SKM-1 (cell line): ENCODE measurements at regions not wholly inside any gene's neighbourhood (a gene's known extent, or its start where the extent isn't known, plus 50 kb on each side); places are given as distances from the start of the nearest gene placed in this dataset.

Source experiments
- DNase-seq: peaks from one replicate; lab custom pipeline; 2025; ENCODE audit not compliant: unreplicated experiment; lab: John Stamatoyannopoulos, UW

- DNase-seq: no peak
These were observed 261.2 kb downstream of the SKIDA1 start for GRCh38 chr10:21264271-21264670.

GRCh38 chr10:21263839-21264238, 261.6 kb downstream of the SKIDA1 start:
- DNase-seq: no peak

GRCh38 chr10:21263263-21263803, 262.1 kb downstream of the SKIDA1 start:
- no peak for DNase-seq

GRCh38 chr10:21261842-21262294, 263.6 kb downstream of the SKIDA1 start:
- no peak for DNase-seq

- no peak for DNase-seq
These were observed 264.9 kb downstream of the SKIDA1 start for GRCh38 chr10:21260506-21261149.

- DNase-seq: no peak
These were observed 265.4 kb downstream of the SKIDA1 start for GRCh38 chr10:21260066-21260465.

GRCh38 chr10:21257919-21258318, 267.6 kb downstream of the SKIDA1 start:
- no peak for DNase-seq

GRCh38 chr10:21257191-21257590, 268.3 kb downstream of the SKIDA1 start:
- DNase-seq: no peak

GRCh38 chr10:21249435-21249834, 276.0 kb downstream of the SKIDA1 start:
- no peak for DNase-seq

- DNase-seq: no peak
These were observed 277.9 kb downstream of the SKIDA1 start for GRCh38 chr10:21247592-21247991.

GRCh38 chr10:21246178-21246577, 279.3 kb downstream of the SKIDA1 start:
- no peak for DNase-seq

- no peak for DNase-seq
These were observed 281.7 kb downstream of the SKIDA1 start for GRCh38 chr10:21243748-21244257.

- no peak for DNase-seq
These were observed 282.6 kb downstream of the SKIDA1 start for GRCh38 chr10:21242915-21243314.

- no peak for DNase-seq
These were observed 286.8 kb downstream of the SKIDA1 start for GRCh38 chr10:21238717-21239116.

GRCh38 chr10:21238044-21238443, 287.4 kb downstream of the SKIDA1 start:
- DNase-seq: no peak

- DNase-seq: no peak
These were observed 290.7 kb downstream of the SKIDA1 start for GRCh38 chr10:21234761-21235160.

GRCh38 chr10:21230219-21230618, 295.3 kb downstream of the SKIDA1 start:
- DNase-seq: no peak

- DNase-seq: no peak
These were observed 307.6 kb downstream of the SKIDA1 start for GRCh38 chr10:21217748-21218367.

GRCh38 chr10:21217107-21217506, 308.4 kb downstream of the SKIDA1 start:
- DNase-seq: no peak

GRCh38 chr10:21214329-21214728, 311.2 kb downstream of the SKIDA1 start:
- no peak for DNase-seq

GRCh38 chr10:21213381-21213780, 312.1 kb downstream of the SKIDA1 start:
- no peak for DNase-seq

- DNase-seq: no peak
These were observed 312.6 kb downstream of the SKIDA1 start for GRCh38 chr10:21212912-21213311.
